ENCODE measurements at regions not wholly inside any gene's neighbourhood (a gene's known extent, or its start where the extent isn't known, plus 50 kb on each side); places are given as distances from the start of the nearest gene placed in this dataset.

DNA sequence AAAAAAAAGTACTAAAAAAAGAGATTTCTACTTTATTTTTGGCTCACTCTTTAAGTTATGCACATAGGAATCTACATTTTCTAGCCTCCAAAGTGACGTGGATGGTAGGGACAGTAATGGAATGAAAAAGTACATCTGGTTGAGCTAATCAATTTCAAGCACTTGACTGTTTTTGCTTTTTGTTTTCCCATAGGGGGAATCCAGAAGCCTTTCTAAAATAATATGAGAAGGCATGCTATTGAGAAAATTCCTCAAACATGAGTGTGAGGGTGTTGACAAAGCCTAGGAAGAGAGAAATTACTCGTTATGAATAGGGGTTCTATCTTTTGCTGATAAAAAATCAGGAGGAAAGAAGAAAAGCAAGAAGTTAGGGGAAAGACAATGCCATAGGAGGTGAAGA is 242.5 kb upstream of the PUDP start:
- Histone ChIP-seq H3K27ac (no peak overlapping the region), H3K9me3 (no peaks in the 10 kb centered on the region), H3K4me3 (no peak overlapping the region), H3K4me1 (no peaks in the 10 kb centered on the region), H3K4me2 (no peak overlapping the region)
- ChIA-PET CTCF (no interaction called here), POLR2A (no interaction called here)
- DNase-seq (ENCODE audit: low read depth in 1 of 2, low spot score in 1 of 2) (no peak), ATAC-seq (no peak), FAIRE-seq (no peak)
- WGBS (ENCODE audit: missing lambda C conversion rate), result 0% methylated on average over 2 of the region's 2 CpGs
- TF ChIP-seq MAFK (IDR thresholded peaks at IDR 0.05; ENCODE audit: partially characterized antibody) (no peak), RARB (CRISPR knock-in tag; IDR thresholded peaks at IDR 0.05) (no peak), CBX2 (IDR thresholded peaks at IDR 0.05; ENCODE audit: borderline replicate concordance, low read depth) (no peak), MAX (IDR thresholded peaks at IDR 0.05) (no peak), NPAS2 (CRISPR knock-in tag; IDR thresholded peaks at IDR 0.05; ENCODE audit: borderline replicate concordance) (no peak)

- ChIA-PET POLR2A (no interaction called here), CTCF (no interaction called here)
- Histone ChIP-seq H3K27ac (no peak overlapping the region), H3K4me3 (no peak overlapping the region), H3K4me2 (no peak overlapping the region), H3K9me3 (no peaks in the 10 kb centered on the region), H3K4me1 (no peaks in the 10 kb centered on the region)
- no peak for ATAC-seq
- TF ChIP-seq ZC3H11A (IDR thresholded peaks at IDR 0.05) (no peak), SMC3 (IDR thresholded peaks at IDR 0.05) (no peak), EP300 (IDR thresholded peaks at IDR 0.05) (no peak), EHF (CRISPR knock-in tag; IDR thresholded peaks at IDR 0.05) (no peak), CBX2 (IDR thresholded peaks at IDR 0.05; ENCODE audit: borderline replicate concordance, low read depth) (no peak), CHD4 (IDR thresholded peaks at IDR 0.05; ENCODE audit: borderline replicate concordance) (no peak), KDM5A (IDR thresholded peaks at IDR 0.05) (no peak), PHF8 (IDR thresholded peaks at IDR 0.05; ENCODE audit: borderline replicate concordance, low read depth) (no peak), HDAC2 (IDR thresholded peaks at IDR 0.05) (no peak), FOXS1 (CRISPR knock-in tag; IDR thresholded peaks at IDR 0.05) (no peak), CEBPB (IDR thresholded peaks at IDR 0.05) (no peak), ZNF302 (CRISPR knock-in tag; IDR thresholded peaks at IDR 0.05) (no peak), FOSL2 (IDR thresholded peaks at IDR 0.05) (no peak), FOSL2 (CRISPR knock-in tag; IDR thresholded peaks at IDR 0.05) (no peak), RNF2 (IDR thresholded peaks at IDR 0.05; ENCODE audit: borderline replicate concordance, low read depth) (no peak), TP53 (CRISPR knock-in tag; IDR thresholded peaks at IDR 0.05) (no peak)
- TF ChIP-seq, protein P1, sequence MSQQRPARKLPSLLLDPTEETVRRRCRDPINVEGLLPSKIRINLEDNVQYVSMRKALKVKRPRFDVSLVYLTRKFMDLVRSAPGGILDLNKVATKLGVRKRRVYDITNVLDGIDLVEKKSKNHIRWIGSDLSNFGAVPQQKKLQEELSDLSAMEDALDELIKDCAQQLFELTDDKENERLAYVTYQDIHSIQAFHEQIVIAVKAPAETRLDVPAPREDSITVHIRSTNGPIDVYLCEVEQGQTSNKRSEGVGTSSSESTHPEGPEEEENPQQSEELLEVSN (IDR thresholded peaks at IDR 0.05; ENCODE audit: borderline replicate concordance, low read depth), result no peak
- TF ChIP-seq, protein P2, sequence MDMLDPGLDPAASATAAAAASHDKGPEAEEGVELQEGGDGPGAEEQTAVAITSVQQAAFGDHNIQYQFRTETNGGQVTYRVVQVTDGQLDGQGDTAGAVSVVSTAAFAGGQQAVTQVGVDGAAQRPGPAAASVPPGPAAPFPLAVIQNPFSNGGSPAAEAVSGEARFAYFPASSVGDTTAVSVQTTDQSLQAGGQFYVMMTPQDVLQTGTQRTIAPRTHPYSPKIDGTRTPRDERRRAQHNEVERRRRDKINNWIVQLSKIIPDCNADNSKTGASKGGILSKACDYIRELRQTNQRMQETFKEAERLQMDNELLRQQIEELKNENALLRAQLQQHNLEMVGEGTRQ (IDR thresholded peaks at IDR 0.05), result no peak
- TF ChIP-seq, protein P3, sequence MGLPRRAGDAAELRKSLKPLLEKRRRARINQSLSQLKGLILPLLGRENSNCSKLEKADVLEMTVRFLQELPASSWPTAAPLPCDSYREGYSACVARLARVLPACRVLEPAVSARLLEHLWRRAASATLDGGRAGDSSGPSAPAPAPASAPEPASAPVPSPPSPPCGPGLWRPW (IDR thresholded peaks at IDR 0.05), result no peak
- TF ChIP-seq, protein P4, sequence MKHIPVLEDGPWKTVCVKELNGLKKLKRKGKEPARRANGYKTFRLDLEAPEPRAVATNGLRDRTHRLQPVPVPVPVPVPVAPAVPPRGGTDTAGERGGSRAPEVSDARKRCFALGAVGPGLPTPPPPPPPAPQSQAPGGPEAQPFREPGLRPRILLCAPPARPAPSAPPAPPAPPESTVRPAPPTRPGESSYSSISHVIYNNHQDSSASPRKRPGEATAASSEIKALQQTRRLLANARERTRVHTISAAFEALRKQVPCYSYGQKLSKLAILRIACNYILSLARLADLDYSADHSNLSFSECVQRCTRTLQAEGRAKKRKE (CRISPR knock-in tag; IDR thresholded peaks at IDR 0.05; ENCODE audit: low read depth), result no peak
- DNase-seq (ENCODE audit: low read depth in 1 of 2, low spot score in 1 of 2), result no peak
- 0% methylated on average over 2 of the region's 2 CpGs for whole genome bisulfite sequencing (ENCODE audit: missing lambda C conversion rate)
- FAIRE-seq, result no peak
Observed at GRCh38 chrX:7389576-7389975, 241.6 kb upstream of the PUDP start.

- ATAC-seq (no peak), DNase-seq (ENCODE audit: low read depth in 1 of 2, low spot score in 1 of 2) (no peak), FAIRE-seq (peak; percentile 93)
- 2% methylated on average over 4 of the region's 4 CpGs for WGBS (ENCODE audit: missing lambda C conversion rate)
- Histone ChIP-seq H3K4me1 (no peaks in the 10 kb centered on the region), H3K27ac (no peak overlapping the region), H3K4me3 (no peak overlapping the region), H3K4me2 (no peak overlapping the region), H3K9me3 (no peaks in the 10 kb centered on the region)
- POLR2A ChIA-PET, result no interaction called here
- CTCF ChIA-PET, result no interaction called here
- peak; percentile 57 for TF ChIP-seq MAFK (IDR thresholded peaks at IDR 0.05; ENCODE audit: partially characterized antibody)
- no peak for TF ChIP-seq KDM1A (IDR thresholded peaks at IDR 0.05; ENCODE audit: low read depth)
Observed at GRCh38 chrX:7385131-7385530, 237.2 kb upstream of the PUDP start.
